IMR-90 (cell line): ENCODE measurements at regions not wholly inside any gene's neighbourhood (a gene's known extent, or its start where the extent isn't known, plus 50 kb on each side); places are given as distances from the start of the nearest gene placed in this dataset.
A peak's percentile ranks its signal among the peaks of the same experiment; 100 is the strongest.

Experiments
- ATAC-seq: fragments of 200-7000 bp; cut with Tn5 transposase; 2 replicates; pipeline ENCODE4 v1.9.1; 2020; ENCODE audit warnings: low read depth, mild to moderate bottlenecking, moderate library complexity
- BruUV-seq: library from RNA; stranded (reverse); fragments of 400-500 nt; replicated peaks from 2 replicates; lab custom pipeline; 2021; lab: Mats Ljungman, UMichigan
- CTCF ChIA-PET: fragments of 300-600 bp; formaldehyde crosslinking; extraction: SDS; loops from one replicate; lab custom pipeline; 2021; ENCODE audit warnings: antibody characterized with exemption; lab: Yijun Ruan, JAX
- POLR2A ChIA-PET: fragments of 300-600 bp; sonication (Branson Sonifier 250); formaldehyde crosslinking; loops from one replicate; lab custom pipeline; 2022; ENCODE audit warnings: antibody characterized with exemption; ENCODE audit not compliant: unreplicated experiment; lab: Charles Lee
- DNase-seq: peaks from one replicate; pipeline ENCODE4 v3.0.0; 2013
- H2AFZ ChIP-seq: replicated peaks from 2 replicates; pipeline ENCODE3; 2013; ENCODE audit warnings: low read length, mild to moderate bottlenecking; ENCODE audit not compliant: poor library complexity
- H2AK5ac ChIP-seq: 2 replicates; pipeline ENCODE4 v1.6.1; 2013; ENCODE audit warnings: low read depth, low read length, inconsistent platforms
- H2AK9ac ChIP-seq: replicated peaks from 2 replicates; pipeline ENCODE3; 2013; ENCODE audit warnings: mild to moderate bottlenecking, low read depth, low read length, moderate library complexity; ENCODE audit not compliant: poor library complexity
- H2BK120ac ChIP-seq: 2 replicates; pipeline ENCODE4 v1.6.1; 2013; ENCODE audit warnings: low read depth, low read length, inconsistent platforms
- H2BK15ac ChIP-seq: 3 replicates; pipeline ENCODE4 v1.6.1; 2013; ENCODE audit warnings: low read depth, low read length, inconsistent platforms
- H2BK20ac ChIP-seq: 2 replicates; pipeline ENCODE4 v1.6.1; 2013; ENCODE audit warnings: low read depth, mild to moderate bottlenecking, inconsistent platforms, low read length, moderate library complexity
- H2BK5ac ChIP-seq: 2 replicates; pipeline ENCODE4 v1.6.1; 2013; ENCODE audit warnings: mild to moderate bottlenecking, low read depth, low read length, inconsistent platforms; ENCODE audit not compliant: poor library complexity, severe bottlenecking
- H3K14ac ChIP-seq: replicated peaks from 2 replicates; pipeline ENCODE4 v1.6.1; 2013; ENCODE audit warnings: low read depth, low read length, inconsistent platforms
- H3K18ac ChIP-seq: 2 replicates; pipeline ENCODE4 v1.6.1; 2013; ENCODE audit warnings: low read depth, low read length, control low read depth
- H3K23ac ChIP-seq: 2 replicates; pipeline ENCODE4 v1.6.1; 2013; ENCODE audit warnings: low read depth, low read length, inconsistent platforms
- H3K27ac ChIP-seq: 2 replicates; pipeline ENCODE4 v1.5.1; 2013; ENCODE audit warnings: mild to moderate bottlenecking, control low read depth, low read length; ENCODE audit not compliant: insufficient read depth
- H3K27me3 ChIP-seq: 2 replicates; pipeline ENCODE4 v1.6.1; 2013; ENCODE audit warnings: low read length; ENCODE audit not compliant: control insufficient read depth, insufficient read depth
- H3K36me3 ChIP-seq: 2 replicates; pipeline ENCODE4 v1.6.1; 2013; ENCODE audit warnings: low read length, mixed read lengths; ENCODE audit not compliant: control insufficient read depth, insufficient read depth
- H3K4ac ChIP-seq: 2 replicates; pipeline ENCODE4 v1.6.1; 2013; ENCODE audit warnings: low read depth, low read length, inconsistent platforms
- H3K4me1 ChIP-seq: 2 replicates; pipeline ENCODE4 v1.6.1; 2013; ENCODE audit warnings: low read length, mixed read lengths; ENCODE audit not compliant: control insufficient read depth, insufficient read depth
- H3K4me2 ChIP-seq: 2 replicates; pipeline ENCODE4 v1.6.1; 2013; ENCODE audit warnings: low read depth, mild to moderate bottlenecking, control low read depth, low read length, moderate library complexity
- H3K4me3 ChIP-seq: 2 replicates; pipeline ENCODE4 v1.5.1; 2013; ENCODE audit warnings: low read depth, mild to moderate bottlenecking, control low read depth, low read length, moderate library complexity; ENCODE audit not compliant: insufficient read depth
- H3K56ac ChIP-seq: 2 replicates; pipeline ENCODE4 v1.6.1; 2013; ENCODE audit warnings: low read length, inconsistent platforms; ENCODE audit not compliant: insufficient read depth; ENCODE audit errors: extremely low read depth
- H3K79me1 ChIP-seq, 2 experiments: 2 replicates each; pipeline ENCODE4 v1.6.1; 2013; ENCODE audit warnings: low read length in 2 of 2, inconsistent platforms in 1 of 2, low read depth in 1 of 2
- H3K9ac ChIP-seq: 2 replicates; pipeline ENCODE4 v1.6.1; 2013; ENCODE audit warnings: low read depth, low read length, control low read depth
- H3K9me1 ChIP-seq: 2 replicates; pipeline ENCODE4 v1.6.1; 2013; ENCODE audit warnings: low read length, inconsistent platforms; ENCODE audit not compliant: insufficient read depth
- H3K9me3 ChIP-seq: 2 replicates; pipeline ENCODE4 v1.6.1; 2013; ENCODE audit warnings: low read length; ENCODE audit not compliant: control insufficient read depth, insufficient read depth
- H4K20me1 ChIP-seq: 2 replicates; pipeline ENCODE4 v1.6.1; 2013; ENCODE audit warnings: low read length, inconsistent platforms; ENCODE audit not compliant: insufficient read depth
- H4K5ac ChIP-seq: 2 replicates; pipeline ENCODE4 v1.6.1; 2013; ENCODE audit warnings: mild to moderate bottlenecking, low read depth, low read length, control low read depth
- H4K8ac ChIP-seq, 2 experiments: 2 replicates each; pipeline ENCODE4 v1.6.1; 2013; ENCODE audit warnings: low read depth in 2 of 2, low read length in 2 of 2, control low read depth in 1 of 2, inconsistent platforms in 1 of 2
- H4K91ac ChIP-seq: 2 replicates; pipeline ENCODE4 v1.6.1; 2013; ENCODE audit warnings: low read depth, low read length, inconsistent platforms; ENCODE audit not compliant: insufficient read depth
- BHLHE40 ChIP-seq: fragments of 150-350 bp; IDR thresholded peaks from 2 replicates; pipeline ENCODE4 v1.6.1; 2016; ENCODE audit warnings: mild to moderate bottlenecking, low read depth, low read length
- CEBPB ChIP-seq: IDR thresholded peaks from 2 replicates; pipeline ENCODE4 v1.6.1; 2012; ENCODE audit warnings: low read depth, low read length, improper control_type of control experiment
- FOS ChIP-seq: fragments of 150-350 bp; IDR thresholded peaks from 2 replicates; pipeline ENCODE4 v1.6.1; 2016; ENCODE audit warnings: low read depth, low read length
- MAFK ChIP-seq: IDR thresholded peaks from 2 replicates; pipeline ENCODE4 v1.6.1; 2012; ENCODE audit warnings: low read depth, low read length, improper control_type of control experiment
- MXI1 ChIP-seq: IDR thresholded peaks from 2 replicates; pipeline ENCODE4 v1.6.1; 2012; ENCODE audit warnings: low read depth, mild to moderate bottlenecking, low read length, moderate library complexity, borderline replicate concordance
- NFE2L2 ChIP-seq: fragments of 150-350 bp; IDR thresholded peaks from 2 replicates; pipeline ENCODE4 v1.6.1; 2016; ENCODE audit warnings: low read depth, mild to moderate bottlenecking, low read length
- RAD21 ChIP-seq: IDR thresholded peaks from 2 replicates; pipeline ENCODE4 v1.6.1; 2012; ENCODE audit warnings: low read length, improper control_type of control experiment
- RCOR1 ChIP-seq: IDR thresholded peaks from 2 replicates; pipeline ENCODE4 v1.6.1; 2012; ENCODE audit warnings: mild to moderate bottlenecking, low read length, improper control_type of control experiment; ENCODE audit not compliant: insufficient replicate concordance
- RFX5 ChIP-seq: IDR thresholded peaks from 2 replicates; pipeline ENCODE4 v1.8.0; 2012; ENCODE audit warnings: low read depth, mild to moderate bottlenecking, low read length, moderate library complexity
- SMC3 ChIP-seq: fragments of 150-350 bp; IDR thresholded peaks from 2 replicates; pipeline ENCODE4 v1.6.1; 2016; ENCODE audit warnings: low read depth, mild to moderate bottlenecking, antibody characterized with exemption, low read length, moderate library complexity
- WGBS, 2 experiments: methylation state at CpG; one replicate each; pipeline versions ENCODE4 v1.1.5 to v1.1.7; 2013; ENCODE audit warnings: missing lambda C conversion rate in 2 of 2; ENCODE audit not compliant: insufficient read length in 1 of 2; ENCODE audit errors: extremely low coverage in 2 of 2; 5-methylcytosine and 5-hydroxymethylcytosine counted together
- dilution Hi-C: fragments of 300-500 bp; cut with HindIII; formaldehyde crosslinking; loops from one replicate; pipeline ENCODE4 v1.14.3; 2018; ENCODE audit warnings: low sequenced_read_pairs; ENCODE audit not compliant: unreplicated experiment
- in situ Hi-C: fragments of 300-500 bp; cut with MboI; formaldehyde crosslinking; loops from 3 replicates; pipeline ENCODE4 v1.14.3; 2019; ENCODE audit warnings: low sequenced_read_pairs, inconsistent platforms, mixed read lengths
- intact Hi-C: fragments of 100-400 bp; cut with micrococcal nuclease; formaldehyde crosslinking; loops from 2 replicates; pipeline ENCODE4 v1.10.0; 2022
- TF ChIP-seq, protein P1 (sequence below): conservative IDR thresholded peaks from 2 replicates; pipeline ENCODE4 v1.5.1; 2012; ENCODE audit warnings: mild to moderate bottlenecking, low read depth, low read length, improper control_type of control experiment
- TF ChIP-seq, protein P2 (sequence below): fragments of 150-350 bp; IDR thresholded peaks from 2 replicates; pipeline ENCODE4 v1.6.1; 2017; ENCODE audit warnings: mild to moderate bottlenecking, antibody characterized with exemption, low read length, low read depth
- TF ChIP-seq, protein P3 (sequence below): fragments of 150-350 bp; IDR thresholded peaks from 2 replicates; pipeline ENCODE4 v1.6.1; 2016; ENCODE audit warnings: low read depth, mild to moderate bottlenecking, low read length, moderate library complexity, borderline replicate concordance

DNA sequence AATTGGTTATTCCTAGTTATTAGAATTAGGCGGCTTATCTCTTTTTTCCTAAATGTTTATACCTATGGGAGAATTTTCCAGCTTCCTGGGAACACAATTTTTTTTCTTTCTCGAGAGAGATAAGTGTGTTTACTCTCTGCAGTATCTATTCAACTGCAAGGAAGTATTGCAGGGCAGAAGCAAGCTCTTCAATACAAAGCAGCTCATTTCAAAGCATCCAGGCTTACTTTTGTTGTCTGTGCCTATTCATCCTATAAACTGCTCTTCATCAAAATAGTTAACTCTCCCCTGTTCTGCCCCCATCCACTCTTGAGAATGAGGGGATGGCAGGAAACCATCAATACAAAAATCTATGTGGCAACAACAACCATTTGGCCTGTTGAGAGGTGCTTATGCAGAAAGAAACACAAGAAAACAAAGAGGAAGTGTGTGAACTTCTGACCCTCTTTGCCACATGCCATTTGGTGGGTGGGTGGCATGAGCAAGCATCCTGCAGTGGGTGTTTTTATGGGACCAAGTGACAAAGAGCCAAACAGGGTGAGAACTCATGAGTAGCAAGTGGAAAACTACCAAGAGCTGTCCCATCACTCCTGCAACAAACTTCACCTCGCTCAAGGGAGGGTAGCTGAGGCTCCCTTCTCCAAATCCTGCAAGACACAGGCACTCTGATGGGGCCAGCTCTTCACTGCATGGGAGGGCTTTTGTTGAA lies 50.6 kb upstream of the MRPS6 start:
- no peak for ATAC-seq
- BruUV-seq: no TSS peak
- dilution Hi-C loops: no loop called here

More for the DNA sequence above, 50.6 kb upstream of the MRPS6 start:
- Histone ChIP-seq H2BK5ac (no peak overlapping the region), H4K5ac (no peak overlapping the region), H3K9ac (no peak overlapping the region), H3K9me1 (peaks cover 7% of the 10 kb centered on the region), H4K91ac (no peak overlapping the region), H3K23ac (no peak overlapping the region), H3K14ac (no peak overlapping the region), H3K4me1 (peaks cover 2% of the 10 kb centered on the region), H2BK15ac (no peak overlapping the region), H2AFZ (peak overlapping the region; percentile 33), H3K9me3 (peaks cover 9% of the 10 kb centered on the region), H3K4me2 (no peak overlapping the region), H3K27me3 (peaks cover 8% of the 10 kb centered on the region), H2AK9ac (no peak overlapping the region), H3K4ac (no peak overlapping the region), H3K79me1 (no peaks in the 10 kb centered on the region), H4K8ac (no peak overlapping the region), H3K4me3 (no peak overlapping the region), H2AK5ac (no peak overlapping the region), H3K36me3 (no peaks in the 10 kb centered on the region), H2BK120ac (no peak overlapping the region), H2BK20ac (no peak overlapping the region), H3K56ac (no peak overlapping the region), H3K27ac (no peak overlapping the region), H4K20me1 (no peaks in the 10 kb centered on the region), H3K18ac (no peak overlapping the region)
- TF ChIP-seq NFE2L2: no peak
- no peak for TF ChIP-seq MAFK
- TF ChIP-seq, protein P1, sequence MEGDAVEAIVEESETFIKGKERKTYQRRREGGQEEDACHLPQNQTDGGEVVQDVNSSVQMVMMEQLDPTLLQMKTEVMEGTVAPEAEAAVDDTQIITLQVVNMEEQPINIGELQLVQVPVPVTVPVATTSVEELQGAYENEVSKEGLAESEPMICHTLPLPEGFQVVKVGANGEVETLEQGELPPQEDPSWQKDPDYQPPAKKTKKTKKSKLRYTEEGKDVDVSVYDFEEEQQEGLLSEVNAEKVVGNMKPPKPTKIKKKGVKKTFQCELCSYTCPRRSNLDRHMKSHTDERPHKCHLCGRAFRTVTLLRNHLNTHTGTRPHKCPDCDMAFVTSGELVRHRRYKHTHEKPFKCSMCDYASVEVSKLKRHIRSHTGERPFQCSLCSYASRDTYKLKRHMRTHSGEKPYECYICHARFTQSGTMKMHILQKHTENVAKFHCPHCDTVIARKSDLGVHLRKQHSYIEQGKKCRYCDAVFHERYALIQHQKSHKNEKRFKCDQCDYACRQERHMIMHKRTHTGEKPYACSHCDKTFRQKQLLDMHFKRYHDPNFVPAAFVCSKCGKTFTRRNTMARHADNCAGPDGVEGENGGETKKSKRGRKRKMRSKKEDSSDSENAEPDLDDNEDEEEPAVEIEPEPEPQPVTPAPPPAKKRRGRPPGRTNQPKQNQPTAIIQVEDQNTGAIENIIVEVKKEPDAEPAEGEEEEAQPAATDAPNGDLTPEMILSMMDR: no peak
- no peak for TF ChIP-seq BHLHE40
- TF ChIP-seq MXI1: no peak
- TF ChIP-seq, protein P2, sequence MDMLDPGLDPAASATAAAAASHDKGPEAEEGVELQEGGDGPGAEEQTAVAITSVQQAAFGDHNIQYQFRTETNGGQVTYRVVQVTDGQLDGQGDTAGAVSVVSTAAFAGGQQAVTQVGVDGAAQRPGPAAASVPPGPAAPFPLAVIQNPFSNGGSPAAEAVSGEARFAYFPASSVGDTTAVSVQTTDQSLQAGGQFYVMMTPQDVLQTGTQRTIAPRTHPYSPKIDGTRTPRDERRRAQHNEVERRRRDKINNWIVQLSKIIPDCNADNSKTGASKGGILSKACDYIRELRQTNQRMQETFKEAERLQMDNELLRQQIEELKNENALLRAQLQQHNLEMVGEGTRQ: no peak
- TF ChIP-seq RFX5: no peak
- TF ChIP-seq FOS: no peak
- TF ChIP-seq CEBPB: no peak
- TF ChIP-seq SMC3: no peak
- TF ChIP-seq RAD21: no peak
- TF ChIP-seq, protein P3, sequence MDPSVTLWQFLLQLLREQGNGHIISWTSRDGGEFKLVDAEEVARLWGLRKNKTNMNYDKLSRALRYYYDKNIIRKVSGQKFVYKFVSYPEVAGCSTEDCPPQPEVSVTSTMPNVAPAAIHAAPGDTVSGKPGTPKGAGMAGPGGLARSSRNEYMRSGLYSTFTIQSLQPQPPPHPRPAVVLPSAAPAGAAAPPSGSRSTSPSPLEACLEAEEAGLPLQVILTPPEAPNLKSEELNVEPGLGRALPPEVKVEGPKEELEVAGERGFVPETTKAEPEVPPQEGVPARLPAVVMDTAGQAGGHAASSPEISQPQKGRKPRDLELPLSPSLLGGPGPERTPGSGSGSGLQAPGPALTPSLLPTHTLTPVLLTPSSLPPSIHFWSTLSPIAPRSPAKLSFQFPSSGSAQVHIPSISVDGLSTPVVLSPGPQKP: no peak
- TF ChIP-seq RCOR1: no peak
- in situ Hi-C loops (no loop called here), intact Hi-C loops (no loop called here)
- no CpG with 5 or more reads among the region's 3 CpGs for WGBS, 2 experiments
- ChIA-PET CTCF (no interaction called here), POLR2A (no interaction called here)
- no peak for DNase-seq
